PC-3 (cell line): ENCODE measurements at regions not wholly inside any gene's neighbourhood (a gene's known extent, or its start where the extent isn't known, plus 50 kb on each side); places are given as distances from the start of the nearest gene placed in this dataset.

Source experiments
- CTCF ChIP-seq: fragments of 300-600 bp; sonication (generic); conservative IDR thresholded peaks from 2 replicates; pipeline ENCODE4 v1.5.1; 2017; ENCODE audit warnings: antibody characterized with exemption, low read depth, mild to moderate bottlenecking, low read length
- EZH2 ChIP-seq: fragments of 300-600 bp; sonication (generic); IDR thresholded peaks from one replicate; pipeline ENCODE4 v1.6.1; 2017; ENCODE audit warnings: antibody characterized with exemption, mild to moderate bottlenecking, low read length; ENCODE audit not compliant: unreplicated experiment
- EZH2phosphoT487 ChIP-seq: fragments of 300-600 bp; sonication (generic); IDR thresholded peaks from 2 replicates; pipeline ENCODE4 v1.6.1; 2018; ENCODE audit warnings: mild to moderate bottlenecking, antibody characterized with exemption, low read length, borderline replicate concordance

GRCh38 chr7:118802726-118803125 lies 578.2 kb downstream of the ANKRD7 start:
- TF ChIP-seq EZH2 (no peak), CTCF (no peak), EZH2phosphoT487 (no peak)
